ENCODE measurements at regions not wholly inside any gene's neighbourhood (a gene's known extent, or its start where the extent isn't known, plus 50 kb on each side); places are given as distances from the start of the nearest gene placed in this dataset.

DNA sequence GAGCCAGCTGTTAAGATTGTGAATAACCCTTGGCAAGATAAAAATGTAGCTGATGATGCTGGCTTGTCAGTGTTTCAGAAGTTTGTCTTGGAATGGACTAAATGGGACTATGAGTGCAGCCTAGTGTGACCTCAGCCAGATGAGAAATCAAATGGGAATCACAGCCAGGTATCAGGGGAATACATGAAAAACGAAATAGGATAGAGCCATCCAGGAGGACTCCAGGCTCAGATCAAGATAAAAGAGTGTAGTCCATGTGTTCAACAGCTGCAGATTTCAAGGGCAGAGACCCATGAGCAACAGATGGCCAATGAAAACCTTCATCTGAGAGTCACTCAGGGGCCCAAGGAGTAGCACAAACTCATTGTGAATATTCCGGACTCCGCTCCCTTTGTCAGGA is 1080.9 kb upstream of the CADM2 start:
- TF ChIP-seq ZFX (IDR thresholded peaks at IDR 0.05), result no peak
- TF ChIP-seq CTCF (conservative IDR thresholded peaks at IDR 0.05), result no peak

DNA sequence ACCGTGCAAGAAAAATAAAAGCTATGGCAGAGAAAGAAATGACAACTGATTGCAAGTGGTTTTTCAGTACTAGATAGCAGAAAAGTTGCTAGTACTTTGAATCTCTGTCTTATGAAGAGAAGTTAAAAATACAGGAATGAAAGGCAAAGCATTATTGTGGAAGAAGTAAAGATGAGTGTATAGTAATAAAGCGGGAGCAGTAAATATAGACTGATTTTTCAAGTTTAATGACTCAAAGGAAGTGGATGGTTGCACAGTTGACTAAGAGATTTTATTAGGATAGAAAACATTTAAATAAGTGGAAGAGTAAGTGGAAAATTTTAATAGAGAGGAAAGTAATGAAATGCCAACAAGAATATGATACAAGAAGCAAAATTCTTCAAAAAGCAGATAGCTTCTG is 1076.1 kb upstream of the CADM2 start:
- H3K27ac ChIP-seq, result no peak overlapping the region
- TF ChIP-seq ZFX (IDR thresholded peaks at IDR 0.05) (no peak), CTCF (conservative IDR thresholded peaks at IDR 0.05) (no peak)

More for the DNA sequence above, 1080.9 kb upstream of the CADM2 start:
- no peak overlapping the region for H3K27ac ChIP-seq

GRCh38 chr3:83890039-83890762 is 1068.6 kb upstream of the CADM2 start:
- no peak overlapping the region for H3K27ac ChIP-seq
- no peak for TF ChIP-seq ZFX (IDR thresholded peaks at IDR 0.05)
- no peak for TF ChIP-seq CTCF (conservative IDR thresholded peaks at IDR 0.05)

DNA sequence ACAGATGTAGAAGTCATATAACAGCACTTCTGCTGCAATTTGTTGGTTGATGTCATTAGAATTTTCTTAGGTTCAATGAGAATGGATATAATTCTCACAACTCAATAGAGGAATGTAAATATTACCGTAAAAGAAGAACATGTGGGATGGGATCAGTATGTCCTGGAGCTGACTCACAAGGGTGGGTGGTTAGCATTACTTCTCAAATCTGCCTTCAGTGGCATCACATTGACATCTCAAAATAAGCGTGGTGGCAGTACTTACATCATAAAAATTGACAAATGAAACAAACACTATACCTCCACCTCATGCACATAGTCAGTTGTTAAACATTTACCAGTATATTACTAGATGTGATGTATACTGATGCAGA is 1068.0 kb upstream of the CADM2 start:
- no peak for TF ChIP-seq CTCF (conservative IDR thresholded peaks at IDR 0.05)
- no peak for TF ChIP-seq ZFX (IDR thresholded peaks at IDR 0.05)
- no peak overlapping the region for H3K27ac ChIP-seq

DNA sequence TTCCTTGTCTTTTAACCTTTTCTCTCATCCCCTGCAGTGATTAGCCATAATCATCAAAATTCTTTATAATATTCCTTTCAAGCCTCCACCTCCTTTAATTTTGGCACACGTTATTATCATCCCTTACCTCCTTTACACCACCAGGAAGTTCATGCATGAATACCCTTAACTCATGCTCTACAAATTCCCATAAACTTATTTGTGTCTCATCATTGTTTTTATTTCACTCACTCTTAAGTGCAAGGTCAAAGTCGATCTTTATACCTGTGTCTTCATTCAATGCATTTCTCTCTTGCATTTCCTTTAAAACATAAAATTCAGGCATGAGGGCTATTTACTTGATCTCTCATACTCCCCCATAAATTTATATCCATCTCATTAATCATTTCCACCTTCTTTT is 1064.6 kb upstream of the CADM2 start:
- H3K27ac ChIP-seq, result no peak overlapping the region
- TF ChIP-seq ZFX (IDR thresholded peaks at IDR 0.05), result no peak
- no peak for TF ChIP-seq CTCF (conservative IDR thresholded peaks at IDR 0.05)

DNA sequence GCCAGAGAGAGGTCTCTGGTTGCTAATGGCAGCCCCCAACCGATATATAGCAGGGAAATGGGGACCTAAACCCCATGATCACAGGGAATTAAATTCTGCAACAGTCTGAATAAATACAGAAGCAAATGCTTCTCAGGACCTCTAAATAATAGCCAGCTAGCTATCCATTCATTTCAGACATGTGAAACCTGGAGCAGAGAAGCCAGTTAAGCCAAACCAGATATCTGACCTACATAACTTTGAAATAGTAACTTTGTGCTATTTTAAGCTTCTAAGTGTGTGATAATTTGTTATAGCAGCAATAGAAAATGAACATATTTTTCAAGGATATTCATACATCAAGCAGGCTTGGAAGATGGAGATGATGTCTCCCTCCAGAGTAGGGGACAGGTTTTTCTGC is 1062.9 kb upstream of the CADM2 start:
- TF ChIP-seq ZFX (IDR thresholded peaks at IDR 0.05) (no peak), CTCF (conservative IDR thresholded peaks at IDR 0.05) (no peak)

GRCh38 chr3:83902787-83903533 is 1055.8 kb upstream of the CADM2 start:
- no peak overlapping the region for H3K27ac ChIP-seq

More for the DNA sequence above, 1062.9 kb upstream of the CADM2 start:
- H3K27ac ChIP-seq, result no peak overlapping the region

More at GRCh38 chr3:83902787-83903533, 1055.8 kb upstream of the CADM2 start:
- TF ChIP-seq ZFX (IDR thresholded peaks at IDR 0.05) (no peak), CTCF (conservative IDR thresholded peaks at IDR 0.05) (no peak)
